HCT116 (cell line): ENCODE measurements at regions not wholly inside any gene's neighbourhood (a gene's known extent, or its start where the extent isn't known, plus 50 kb on each side); places are given as distances from the start of the nearest gene placed in this dataset.

ENCODE experiments used
- CBX3 ChIP-seq: IDR thresholded peaks from 2 replicates; pipeline ENCODE4 v1.6.1; 2012; ENCODE audit warnings: low read depth
- CEBPB ChIP-seq: IDR thresholded peaks from 2 replicates; pipeline ENCODE4 v1.6.1; 2012; ENCODE audit warnings: low read depth
- EGR1 ChIP-seq: IDR thresholded peaks from 2 replicates; pipeline ENCODE4 v1.6.1; 2012; ENCODE audit warnings: low read depth
- EZH2phosphoT487 ChIP-seq: fragments of 200-600 bp; IDR thresholded peaks from 2 replicates; pipeline ENCODE4 v1.6.1; 2018; ENCODE audit warnings: antibody characterized with exemption, borderline replicate concordance
- JUND ChIP-seq: IDR thresholded peaks from 2 replicates; pipeline ENCODE4 v1.6.1; 2012
- POLR2A ChIP-seq: IDR thresholded peaks from 2 replicates; pipeline ENCODE4 v1.7.0; 2011; ENCODE audit warnings: borderline replicate concordance; ENCODE audit not compliant: insufficient read depth, insufficient read length; ENCODE audit errors: extremely low read depth
- POLR2AphosphoS5 ChIP-seq: IDR thresholded peaks from 2 replicates; pipeline ENCODE4 v1.6.1; 2011; ENCODE audit warnings: mild to moderate bottlenecking, low read depth, low read length, moderate library complexity
- ZFX ChIP-seq: fragments of 450-650 bp; IDR thresholded peaks from 2 replicates; pipeline ENCODE4 v1.6.1; 2017
- TF ChIP-seq, protein P1 (sequence below), 3 experiments: fragments of 200-600 bp in 1 of 3; sonication (generic) in 1 of 3; IDR thresholded peaks in 2 of 3; conservative IDR thresholded peaks in 1 of 3; 2 replicates each; pipeline ENCODE4 v1.5.1; 2012 to 2017; ENCODE audit warnings: low read depth in 2 of 3, low read length in 2 of 3, antibody characterized with exemption in 1 of 3, borderline replicate concordance in 1 of 3, control low read depth in 1 of 3, mild to moderate bottlenecking in 1 of 3, mixed read lengths in 1 of 3, mixed run types in 1 of 3, moderate library complexity in 1 of 3; ENCODE audit not compliant: insufficient read depth in 1 of 3
- TF ChIP-seq, protein P2 (sequence below): IDR thresholded peaks from 2 replicates; pipeline ENCODE4 v1.6.1; 2012; ENCODE audit warnings: low read depth
- TF ChIP-seq, protein P3 (sequence below): IDR thresholded peaks from 2 replicates; pipeline ENCODE4 v1.6.1; 2011; ENCODE audit warnings: mild to moderate bottlenecking, low read length, moderate library complexity; ENCODE audit not compliant: insufficient replicate concordance; ENCODE audit errors: extremely low read depth

- no peak for TF ChIP-seq POLR2A
- no peak for TF ChIP-seq JUND
- TF ChIP-seq EZH2phosphoT487, result no peak
- no peak for TF ChIP-seq CEBPB
- TF ChIP-seq, protein P1, sequence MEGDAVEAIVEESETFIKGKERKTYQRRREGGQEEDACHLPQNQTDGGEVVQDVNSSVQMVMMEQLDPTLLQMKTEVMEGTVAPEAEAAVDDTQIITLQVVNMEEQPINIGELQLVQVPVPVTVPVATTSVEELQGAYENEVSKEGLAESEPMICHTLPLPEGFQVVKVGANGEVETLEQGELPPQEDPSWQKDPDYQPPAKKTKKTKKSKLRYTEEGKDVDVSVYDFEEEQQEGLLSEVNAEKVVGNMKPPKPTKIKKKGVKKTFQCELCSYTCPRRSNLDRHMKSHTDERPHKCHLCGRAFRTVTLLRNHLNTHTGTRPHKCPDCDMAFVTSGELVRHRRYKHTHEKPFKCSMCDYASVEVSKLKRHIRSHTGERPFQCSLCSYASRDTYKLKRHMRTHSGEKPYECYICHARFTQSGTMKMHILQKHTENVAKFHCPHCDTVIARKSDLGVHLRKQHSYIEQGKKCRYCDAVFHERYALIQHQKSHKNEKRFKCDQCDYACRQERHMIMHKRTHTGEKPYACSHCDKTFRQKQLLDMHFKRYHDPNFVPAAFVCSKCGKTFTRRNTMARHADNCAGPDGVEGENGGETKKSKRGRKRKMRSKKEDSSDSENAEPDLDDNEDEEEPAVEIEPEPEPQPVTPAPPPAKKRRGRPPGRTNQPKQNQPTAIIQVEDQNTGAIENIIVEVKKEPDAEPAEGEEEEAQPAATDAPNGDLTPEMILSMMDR (IDR thresholded peaks at IDR 0.05 in 2 of 3, conservative IDR thresholded peaks at IDR 0.05 in 1 of 3; ENCODE audit: borderline replicate concordance in 1 of 3, insufficient read depth in 1 of 3, low read depth in 2 of 3, low read length in 2 of 3), result no peak
- TF ChIP-seq, protein P2, sequence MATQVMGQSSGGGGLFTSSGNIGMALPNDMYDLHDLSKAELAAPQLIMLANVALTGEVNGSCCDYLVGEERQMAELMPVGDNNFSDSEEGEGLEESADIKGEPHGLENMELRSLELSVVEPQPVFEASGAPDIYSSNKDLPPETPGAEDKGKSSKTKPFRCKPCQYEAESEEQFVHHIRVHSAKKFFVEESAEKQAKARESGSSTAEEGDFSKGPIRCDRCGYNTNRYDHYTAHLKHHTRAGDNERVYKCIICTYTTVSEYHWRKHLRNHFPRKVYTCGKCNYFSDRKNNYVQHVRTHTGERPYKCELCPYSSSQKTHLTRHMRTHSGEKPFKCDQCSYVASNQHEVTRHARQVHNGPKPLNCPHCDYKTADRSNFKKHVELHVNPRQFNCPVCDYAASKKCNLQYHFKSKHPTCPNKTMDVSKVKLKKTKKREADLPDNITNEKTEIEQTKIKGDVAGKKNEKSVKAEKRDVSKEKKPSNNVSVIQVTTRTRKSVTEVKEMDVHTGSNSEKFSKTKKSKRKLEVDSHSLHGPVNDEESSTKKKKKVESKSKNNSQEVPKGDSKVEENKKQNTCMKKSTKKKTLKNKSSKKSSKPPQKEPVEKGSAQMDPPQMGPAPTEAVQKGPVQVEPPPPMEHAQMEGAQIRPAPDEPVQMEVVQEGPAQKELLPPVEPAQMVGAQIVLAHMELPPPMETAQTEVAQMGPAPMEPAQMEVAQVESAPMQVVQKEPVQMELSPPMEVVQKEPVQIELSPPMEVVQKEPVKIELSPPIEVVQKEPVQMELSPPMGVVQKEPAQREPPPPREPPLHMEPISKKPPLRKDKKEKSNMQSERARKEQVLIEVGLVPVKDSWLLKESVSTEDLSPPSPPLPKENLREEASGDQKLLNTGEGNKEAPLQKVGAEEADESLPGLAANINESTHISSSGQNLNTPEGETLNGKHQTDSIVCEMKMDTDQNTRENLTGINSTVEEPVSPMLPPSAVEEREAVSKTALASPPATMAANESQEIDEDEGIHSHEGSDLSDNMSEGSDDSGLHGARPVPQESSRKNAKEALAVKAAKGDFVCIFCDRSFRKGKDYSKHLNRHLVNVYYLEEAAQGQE, result no peak
- TF ChIP-seq POLR2AphosphoS5, result no peak
- TF ChIP-seq EGR1, result no peak
- TF ChIP-seq, protein P3, sequence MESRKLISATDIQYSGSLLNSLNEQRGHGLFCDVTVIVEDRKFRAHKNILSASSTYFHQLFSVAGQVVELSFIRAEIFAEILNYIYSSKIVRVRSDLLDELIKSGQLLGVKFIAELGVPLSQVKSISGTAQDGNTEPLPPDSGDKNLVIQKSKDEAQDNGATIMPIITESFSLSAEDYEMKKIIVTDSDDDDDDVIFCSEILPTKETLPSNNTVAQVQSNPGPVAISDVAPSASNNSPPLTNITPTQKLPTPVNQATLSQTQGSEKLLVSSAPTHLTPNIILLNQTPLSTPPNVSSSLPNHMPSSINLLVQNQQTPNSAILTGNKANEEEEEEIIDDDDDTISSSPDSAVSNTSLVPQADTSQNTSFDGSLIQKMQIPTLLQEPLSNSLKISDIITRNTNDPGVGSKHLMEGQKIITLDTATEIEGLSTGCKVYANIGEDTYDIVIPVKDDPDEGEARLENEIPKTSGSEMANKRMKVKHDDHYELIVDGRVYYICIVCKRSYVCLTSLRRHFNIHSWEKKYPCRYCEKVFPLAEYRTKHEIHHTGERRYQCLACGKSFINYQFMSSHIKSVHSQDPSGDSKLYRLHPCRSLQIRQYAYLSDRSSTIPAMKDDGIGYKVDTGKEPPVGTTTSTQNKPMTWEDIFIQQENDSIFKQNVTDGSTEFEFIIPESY, result no peak
- no peak for TF ChIP-seq ZFX
- no peak for TF ChIP-seq CBX3
Observed at GRCh38 chr14:97367278-97367677, 570.1 kb downstream of the VRK1 start.
